GM18907 (cell line): ENCODE measurements at regions not wholly inside any gene's neighbourhood (a gene's known extent, or its start where the extent isn't known, plus 50 kb on each side); places are given as distances from the start of the nearest gene placed in this dataset.
"Not testable (repeated sequence)": the region's sequence is repeated elsewhere in the genome, so short reads cannot be mapped to it uniquely, and the experiment has no call there.

Experiments
- ATAC-seq: cut with Tn5 transposase; IDR thresholded peaks from one replicate; pipeline ENCODE4 v1.9.1; 2021; ENCODE audit warnings: mild to moderate bottlenecking, moderate library complexity; ENCODE audit not compliant: unreplicated experiment

- ATAC-seq, result not testable (repeated sequence)
These were observed 118.1 kb upstream of the IER5L start for GRCh38 chr9:129296195-129296594.

DNA sequence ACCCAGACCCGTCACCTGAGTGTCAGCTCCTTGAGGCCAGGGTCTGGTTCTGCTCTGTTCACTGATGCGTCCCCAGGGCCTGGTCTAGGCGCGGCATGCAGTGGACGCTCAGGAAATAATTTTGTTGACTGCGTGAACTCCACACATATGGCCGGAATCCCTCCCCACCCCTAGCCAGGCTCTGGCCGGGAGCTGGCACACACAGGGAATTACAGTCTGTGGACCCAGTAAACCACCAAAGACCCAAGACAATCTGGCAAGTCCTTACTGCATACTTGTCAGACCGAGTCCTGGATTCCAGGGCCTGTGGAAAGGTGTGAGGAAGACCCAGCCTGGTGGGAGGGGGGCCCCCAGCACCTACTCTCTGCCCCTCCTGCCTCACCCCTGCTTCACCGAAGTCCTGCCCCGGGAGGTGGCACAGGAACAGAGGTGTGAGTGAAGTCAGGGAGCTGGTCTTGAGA is 113.0 kb upstream of the IER5L start:
- no peak for ATAC-seq

DNA sequence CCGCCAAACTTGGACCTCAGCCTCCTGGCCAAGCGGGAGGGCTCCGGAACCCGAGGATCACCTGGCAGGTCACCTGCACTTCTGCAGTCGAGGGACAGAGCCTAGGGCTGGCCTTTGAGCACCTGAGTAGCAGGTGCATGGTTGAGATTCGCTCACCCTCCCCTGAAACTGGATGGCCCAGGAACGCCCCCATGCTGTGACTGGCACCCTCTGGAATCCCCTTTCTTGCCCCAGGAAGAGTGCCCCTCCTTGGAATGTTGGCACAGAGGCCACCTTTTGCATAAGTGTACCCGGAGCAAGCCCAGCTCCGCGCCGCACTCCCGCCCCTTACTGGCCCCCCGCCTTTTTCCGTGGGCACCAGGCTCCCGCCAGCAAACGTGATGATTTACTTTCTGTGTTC is 112.5 kb upstream of the IER5L start:
- ATAC-seq, result no peak

DNA sequence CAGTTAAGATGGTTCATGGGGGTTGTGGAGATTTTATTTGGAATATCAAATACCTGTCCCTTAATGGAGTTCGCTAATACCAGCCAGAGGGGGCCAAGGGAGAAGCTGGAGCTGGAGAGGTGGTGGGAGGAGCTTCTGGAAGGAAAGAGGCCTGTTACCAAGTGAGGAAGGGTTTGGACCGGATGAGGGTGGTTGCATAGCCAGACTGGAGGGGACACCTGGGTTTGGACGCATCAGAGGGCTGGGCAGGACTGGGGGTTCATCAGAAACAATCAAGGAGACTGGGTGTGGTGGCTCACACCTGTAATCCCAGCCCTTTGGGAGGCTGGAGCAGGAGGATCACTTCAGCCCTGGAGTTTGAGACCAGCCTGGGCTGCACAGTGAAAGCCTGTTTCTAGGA is 111.8 kb upstream of the IER5L start:
- ATAC-seq, result no peak

GRCh38 chr9:129289131-129289731 is 111.2 kb upstream of the IER5L start:
- no peak for ATAC-seq

DNA sequence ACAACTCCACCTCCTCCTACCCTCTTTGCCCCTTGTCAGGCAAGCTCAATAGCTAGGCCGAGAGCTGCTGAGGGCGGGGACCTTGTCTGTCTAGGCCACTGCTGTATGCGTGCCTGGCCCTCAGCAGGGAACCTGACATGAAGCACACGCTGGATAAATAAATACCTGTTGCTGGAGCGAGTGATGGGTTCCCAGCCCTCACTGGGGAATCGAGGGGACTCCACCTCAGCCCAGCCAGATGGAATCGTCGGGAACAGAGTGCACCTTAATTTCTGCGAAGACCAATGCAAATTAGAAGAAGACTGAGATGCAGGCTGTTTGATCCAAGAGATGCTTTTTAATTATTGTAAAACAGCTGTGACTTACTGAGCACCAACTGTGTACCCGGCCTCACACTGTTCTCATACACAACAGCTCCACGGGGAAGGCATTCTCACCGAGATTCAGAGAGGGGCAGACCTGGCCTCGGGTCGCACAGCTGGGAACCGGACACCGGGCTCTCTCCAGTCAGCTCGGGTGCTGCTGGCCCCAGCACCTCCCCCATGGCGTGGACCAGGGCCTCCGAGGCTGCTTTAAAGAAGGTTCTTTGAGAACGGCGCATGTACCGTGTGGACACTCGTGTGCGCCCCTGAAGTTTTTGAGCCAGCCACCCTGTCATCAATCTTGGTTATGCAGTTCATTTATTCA is 109.7 kb upstream of the IER5L start:
- no peak for ATAC-seq

DNA sequence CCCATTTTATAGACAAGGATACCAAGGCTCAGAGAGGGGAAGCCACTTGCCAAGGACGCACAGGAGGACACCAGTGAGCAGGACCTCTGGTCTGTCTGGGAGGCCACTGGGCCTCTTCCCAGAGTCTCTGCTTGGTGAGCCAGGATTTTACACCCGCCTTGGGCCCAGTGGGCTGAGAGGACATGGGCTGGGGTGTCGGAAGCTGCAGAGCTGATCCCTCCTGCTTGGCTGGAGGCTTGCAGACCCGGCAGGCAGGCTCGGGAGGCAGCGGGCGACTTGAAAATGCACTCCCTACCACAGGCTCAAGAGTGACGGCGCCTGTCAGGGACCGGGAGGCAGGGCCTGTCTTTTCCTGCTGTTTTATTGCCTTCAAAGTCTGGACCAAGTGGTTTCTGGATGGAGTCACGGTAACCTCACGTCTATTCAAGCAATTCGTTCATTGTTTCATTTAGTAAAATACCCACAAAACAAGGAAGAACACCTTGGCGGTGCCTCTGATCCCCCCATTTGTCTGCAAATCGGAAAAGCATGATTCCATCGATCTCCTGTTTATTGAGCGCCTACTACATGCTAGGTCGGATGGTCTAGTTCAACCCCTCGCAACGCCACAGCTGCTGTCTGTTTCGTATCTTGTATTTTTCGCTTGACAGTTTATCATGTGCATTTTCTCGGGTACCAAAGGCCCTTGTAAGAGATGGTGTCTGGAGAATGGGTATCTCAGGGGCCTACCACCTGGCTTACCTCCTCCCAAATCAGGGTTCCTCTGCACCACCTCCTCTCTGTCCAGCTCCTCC is 108.1 kb upstream of the IER5L start:
- no peak for ATAC-seq

GRCh38 chr9:129285382-129285781 is 107.3 kb upstream of the IER5L start:
- no peak for ATAC-seq

GRCh38 chr9:129284607-129285291 is 106.7 kb upstream of the IER5L start:
- no peak for ATAC-seq

- ATAC-seq, result no peak
These were observed 105.9 kb upstream of the IER5L start for GRCh38 chr9:129283705-129284606.

- no peak for ATAC-seq
These were observed 105.2 kb upstream of the IER5L start for GRCh38 chr9:129283291-129283691.

DNA sequence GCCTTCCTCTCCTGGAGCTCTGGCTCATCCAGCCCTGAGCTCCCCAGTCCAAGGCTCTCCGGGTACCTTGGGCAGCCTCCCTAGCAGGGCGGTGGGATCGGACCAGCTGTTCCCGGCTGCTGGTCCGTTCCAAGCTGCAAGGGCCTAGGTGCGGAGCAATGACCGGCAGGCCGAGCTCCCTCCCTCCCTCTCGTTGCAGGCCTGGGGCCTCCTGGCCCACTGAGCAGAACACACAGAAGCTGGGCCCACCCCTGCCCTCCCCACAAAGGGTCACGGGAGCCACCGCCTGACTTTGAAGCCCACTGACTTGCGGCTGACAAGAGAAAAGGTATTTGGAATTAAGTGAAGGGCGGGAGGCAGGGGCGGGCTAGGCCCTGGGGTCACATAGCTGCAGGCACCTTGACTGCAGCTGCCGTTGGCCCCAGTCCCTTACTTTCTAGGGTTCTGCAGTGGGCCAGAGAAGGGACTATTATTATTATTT is 104.7 kb upstream of the IER5L start:
- ATAC-seq, result no peak

- no peak for ATAC-seq
These were observed 104.2 kb upstream of the IER5L start for GRCh38 chr9:129282272-129282671.

- ATAC-seq, result no peak
These were observed 103.6 kb upstream of the IER5L start for GRCh38 chr9:129281506-129282145.

DNA sequence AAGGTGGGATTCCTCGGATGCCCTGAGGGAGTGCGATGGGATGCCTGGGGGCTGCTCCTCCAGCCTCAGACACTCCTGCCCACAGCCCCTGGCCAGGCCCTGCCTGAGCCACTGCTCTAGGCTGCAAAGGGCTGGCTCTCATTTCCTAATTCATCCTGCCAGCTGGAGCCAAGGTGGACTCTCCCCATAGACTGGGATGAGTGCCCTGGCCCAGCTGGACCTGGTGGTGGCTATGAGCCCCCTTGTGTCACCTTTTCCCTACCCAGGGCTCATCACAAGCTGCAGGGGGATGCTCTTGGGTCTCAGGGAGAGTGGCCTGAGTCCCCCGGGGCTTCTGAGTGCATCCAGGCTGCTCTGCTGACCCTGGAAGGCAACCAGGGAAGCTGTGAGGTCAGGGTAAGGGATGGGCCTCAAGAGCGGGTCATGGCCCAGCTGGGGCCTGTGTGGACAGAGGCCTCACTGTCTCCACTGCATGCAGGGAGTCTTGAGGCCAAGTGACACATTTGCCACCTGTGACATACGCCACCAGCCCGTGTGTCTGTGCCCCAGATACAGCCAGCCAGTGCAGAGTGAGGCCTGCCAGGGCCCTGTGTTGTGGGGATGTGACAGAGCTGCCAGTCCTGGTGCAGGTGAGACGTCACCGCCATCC is 102.7 kb upstream of the IER5L start:
- no peak for ATAC-seq

GRCh38 chr9:129280236-129280622 is 102.2 kb upstream of the IER5L start:
- no peak for ATAC-seq

DNA sequence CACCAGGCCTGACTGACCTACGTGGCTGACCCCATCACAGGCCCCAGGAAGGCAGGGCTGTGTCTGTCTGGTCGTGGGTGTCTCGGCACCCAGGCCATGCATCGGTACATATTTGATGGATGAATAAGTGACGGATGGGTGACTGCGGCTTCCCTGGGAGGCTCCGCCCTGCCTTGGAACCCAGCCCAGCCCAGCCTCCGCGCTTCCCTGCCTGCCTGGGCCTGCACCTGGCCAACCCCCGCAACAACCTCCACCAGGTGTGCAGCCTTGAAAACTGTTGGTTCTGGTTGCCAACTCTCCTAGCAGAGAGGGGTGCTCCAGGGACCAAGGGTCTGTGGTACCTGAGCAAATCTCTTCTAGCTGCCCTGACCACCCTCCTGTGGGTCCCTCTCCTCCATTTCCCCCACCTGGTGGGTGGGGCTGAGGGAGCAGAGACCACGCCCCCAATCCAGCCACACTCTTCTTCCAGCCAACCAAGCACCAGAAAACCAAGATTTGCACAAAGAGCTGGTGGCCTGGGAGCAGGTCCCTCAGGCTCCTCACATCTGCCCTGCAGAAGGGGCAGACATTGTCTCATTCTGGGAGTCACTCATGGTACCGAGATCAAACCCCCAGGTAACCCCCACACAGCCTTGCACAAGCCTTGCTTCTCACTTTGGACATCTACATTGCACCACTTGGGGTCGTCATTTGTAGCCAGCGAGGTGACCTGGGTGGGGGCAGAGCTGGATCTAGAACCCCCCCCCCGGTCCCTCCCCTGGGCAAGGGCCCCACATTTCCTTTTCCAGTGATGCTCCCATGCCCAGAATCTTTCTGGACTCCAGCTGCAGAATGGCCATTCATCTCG is 100.6 kb upstream of the IER5L start:
- ATAC-seq, result no peak

DNA sequence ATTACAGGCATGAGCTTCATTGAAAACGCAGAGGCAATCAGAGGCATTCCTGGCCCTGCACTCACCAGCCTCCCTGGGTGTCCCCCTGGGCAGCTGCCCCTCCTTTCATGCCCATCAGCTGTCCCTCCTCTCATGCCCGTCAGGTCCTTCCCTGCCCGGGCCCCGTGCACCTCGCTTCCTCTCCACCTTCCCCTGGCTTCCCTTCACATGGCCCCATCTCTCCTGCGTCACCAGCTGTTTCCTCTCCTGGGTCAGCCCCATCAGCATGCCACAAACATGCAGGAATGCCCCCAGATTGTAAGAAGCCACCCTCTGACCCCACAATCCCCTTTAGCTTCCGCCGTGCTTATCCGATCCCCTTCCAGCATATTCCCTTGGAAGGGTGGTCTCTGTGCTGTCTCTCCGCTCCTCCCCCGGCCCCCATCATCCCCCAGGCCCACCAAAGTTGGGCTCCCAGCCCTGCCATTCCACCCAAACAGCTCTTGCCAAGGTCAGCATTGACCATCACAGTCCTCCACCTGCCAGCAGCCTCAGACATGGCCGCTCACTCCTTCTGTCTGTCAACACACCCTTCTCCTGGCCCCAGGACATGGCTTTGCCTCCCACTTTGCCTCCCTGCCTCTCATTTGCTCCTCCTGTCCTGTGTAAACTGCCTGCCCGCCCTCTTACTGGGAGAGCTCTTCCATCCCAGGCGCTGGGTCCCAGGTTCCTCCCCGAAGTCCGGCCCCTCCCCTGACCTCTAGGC is 98.6 kb upstream of the IER5L start:
- ATAC-seq, result no peak
